Endothelial cell of umbilical vein (primary cell): ENCODE measurements at regions not wholly inside any gene's neighbourhood (a gene's known extent, or its start where the extent isn't known, plus 50 kb on each side); places are given as distances from the start of the nearest gene placed in this dataset.

Experiments used
- BruUV-seq: library from RNA; stranded (reverse); fragments of 400-500 nt; replicated peaks from 2 replicates; lab custom pipeline; 2021; lab: Mats Ljungman, UMichigan
- CTCF ChIA-PET: fragments of 300-600, 350-600 bp; sonication (Branson Sonifier 250); formaldehyde crosslinking; loops from one replicate; lab custom pipeline; 2021; ENCODE audit warnings: antibody characterized with exemption, inconsistent platforms; lab: Charles Lee
- POLR2A ChIA-PET: fragments of 300-600, 350-600 bp; sonication (Branson Sonifier 250); formaldehyde crosslinking; loops from one replicate; lab custom pipeline; 2021; ENCODE audit warnings: antibody characterized with exemption, inconsistent platforms; lab: Charles Lee
- DNase-seq: peaks from one replicate; pipeline ENCODE4 v3.0.0-alpha.2; 2011; ENCODE audit warnings: low read depth, low spot score
- FAIRE-seq: peaks from 2 replicates; lab custom pipeline; 2011; peaks lifted over from hg19 to GRCh38; lab: Jason Lieb, UNC
- H2AFZ ChIP-seq: 2 replicates; pipeline ENCODE4 v1.6.0; 2012; ENCODE audit warnings: low read depth, low read length, control low read depth, inconsistent platforms
- H3K27ac ChIP-seq: 2 replicates; pipeline ENCODE4 v1.5.1; 2011; ENCODE audit warnings: low read depth, mild to moderate bottlenecking, control low read depth, low read length, moderate library complexity; ENCODE audit not compliant: insufficient read depth
- H3K27me3 ChIP-seq, 2 experiments: 2 replicates each; pipeline versions ENCODE4 v1.6.0 to v1.6.1; 2011; ENCODE audit warnings: low read length in 2 of 2, mixed read lengths in 1 of 2; ENCODE audit not compliant: control insufficient read depth in 2 of 2, insufficient read depth in 2 of 2
- H3K36me3 ChIP-seq, 2 experiments: 2 replicates in 1 of 2; 3 replicates in 1 of 2; pipeline ENCODE4 v1.5.1; 2011; ENCODE audit warnings: low read length in 2 of 2, mild to moderate bottlenecking in 1 of 2, moderate library complexity in 1 of 2; ENCODE audit not compliant: control insufficient read depth in 2 of 2, insufficient read depth in 2 of 2; ENCODE audit errors: extremely low read depth in 1 of 2
- H3K4me1 ChIP-seq: 3 replicates; pipeline ENCODE4 v1.5.1; 2011; ENCODE audit warnings: mild to moderate bottlenecking, low read length; ENCODE audit not compliant: control insufficient read depth, insufficient read depth; ENCODE audit errors: extremely low read depth
- H3K4me2 ChIP-seq: 2 replicates; pipeline ENCODE4 v1.6.1; 2011; ENCODE audit warnings: low read length, control low read depth, mixed read lengths; ENCODE audit not compliant: insufficient read depth
- H3K4me3 ChIP-seq, 3 experiments: fragments of 200-600 bp in 1 of 3; sonication (generic), shearing (Covaris generic) in 1 of 3; replicated peaks in 1 of 3; 2 replicates each; pipeline ENCODE4 v1.5.1; 2011 to 2016; ENCODE audit warnings: control low read depth in 3 of 3, low read length in 3 of 3, mild to moderate bottlenecking in 2 of 3, inconsistent platforms in 1 of 3, low read depth in 1 of 3, moderate library complexity in 1 of 3; ENCODE audit not compliant: insufficient read depth in 1 of 3
- H3K79me2 ChIP-seq: 2 replicates; pipeline ENCODE4 v1.6.0; 2012; ENCODE audit warnings: low read length, inconsistent platforms; ENCODE audit not compliant: control insufficient read depth, insufficient read depth
- H3K9ac ChIP-seq: replicated peaks from 2 replicates; pipeline ENCODE3; 2011; ENCODE audit warnings: low read length, control low read depth; ENCODE audit not compliant: insufficient read depth; ENCODE audit errors: extremely low read depth
- H3K9me1 ChIP-seq: replicated peaks from 3 replicates; pipeline ENCODE4 v1.6.0; 2011; ENCODE audit warnings: mild to moderate bottlenecking, low read length; ENCODE audit not compliant: control insufficient read depth, insufficient read depth; ENCODE audit errors: extremely low read depth
- H3K9me3 ChIP-seq: replicated peaks from 2 replicates; pipeline ENCODE4 v1.5.1; 2012; ENCODE audit warnings: low read length, inconsistent platforms; ENCODE audit not compliant: control insufficient read depth, insufficient read depth
- H4K20me1 ChIP-seq: replicated peaks from 2 replicates; pipeline ENCODE3; 2011; ENCODE audit warnings: mild to moderate bottlenecking, low read length; ENCODE audit not compliant: control insufficient read depth, insufficient read depth; ENCODE audit errors: extremely low read depth
- CTCF ChIP-seq, 2 donors: IDR thresholded peaks; 1 replicate in 1 of 2; 2 replicates in 1 of 2; pipeline ENCODE4 v1.5.1; 2011; ENCODE audit warnings: low read length in 2 of 2, mild to moderate bottlenecking in 2 of 2, moderate library complexity in 2 of 2, control low read depth in 1 of 2, inconsistent platforms in 1 of 2, low read depth in 1 of 2; ENCODE audit not compliant: insufficient read depth in 1 of 2; ENCODE audit errors: extremely low read depth in 1 of 2
- EZH2 ChIP-seq: IDR thresholded peaks from 2 replicates; pipeline ENCODE4 v1.6.1; 2012; ENCODE audit warnings: borderline replicate concordance, low read depth, mild to moderate bottlenecking, moderate library complexity, low read length, inconsistent platforms; ENCODE audit not compliant: severe bottlenecking
- FOS ChIP-seq: IDR thresholded peaks from 2 replicates; pipeline ENCODE4 v1.6.1; 2011; ENCODE audit warnings: mild to moderate bottlenecking, low read length, moderate library complexity, borderline replicate concordance; ENCODE audit not compliant: insufficient read depth
- GATA2 ChIP-seq: IDR thresholded peaks from 2 replicates; pipeline ENCODE4 v1.7.0; 2011; ENCODE audit warnings: low read depth, mild to moderate bottlenecking, moderate library complexity, mixed read lengths, low read length; ENCODE audit not compliant: insufficient read length, insufficient read depth
- JUN ChIP-seq: IDR thresholded peaks from 2 replicates; pipeline ENCODE4 v1.6.1; 2011; ENCODE audit warnings: borderline replicate concordance, low read depth; ENCODE audit not compliant: insufficient read length, insufficient read depth
- MYC ChIP-seq: IDR thresholded peaks from one replicate; pipeline ENCODE4 v1.6.1; 2011; ENCODE audit warnings: mild to moderate bottlenecking, low read depth, low read length
- POLR2A ChIP-seq: IDR thresholded peaks from 2 replicates; pipeline ENCODE4 v1.6.1; 2012; ENCODE audit warnings: low read depth, mild to moderate bottlenecking, control low read depth, low read length
- POLR2AphosphoS5 ChIP-seq: IDR thresholded peaks from 2 replicates; pipeline ENCODE4 v1.6.1; 2012; ENCODE audit warnings: low read depth, mild to moderate bottlenecking, control low read depth, low read length, moderate library complexity; ENCODE audit not compliant: insufficient read depth
- dilution Hi-C: fragments of 300-500 bp; cut with MboI; formaldehyde crosslinking; loops from one replicate; pipeline ENCODE4 v1.15.0; 2019; ENCODE audit warnings: low sequenced_read_pairs; ENCODE audit not compliant: extremely low pct_ligation_motif_present
- intact Hi-C: fragments of 100-400 bp; cut with micrococcal nuclease; formaldehyde crosslinking; loops from one replicate; pipeline ENCODE4 v1.10.0; 2022
- TF ChIP-seq, protein P1 (sequence below): IDR thresholded peaks from 2 replicates; pipeline ENCODE4 v1.6.1; 2011; ENCODE audit not compliant: insufficient read depth, insufficient read length

GRCh38 chr5:7261049-7261448 is 134.9 kb upstream of the ADCY2 start:
- dilution Hi-C loops (no loop called here), intact Hi-C loops (no loop called here)
- Histone ChIP-seq H3K27ac (no peak overlapping the region), H3K79me2 (no peaks in the 10 kb centered on the region), H3K27me3 (no peaks in the 10 kb centered on the region), H3K36me3 (no peaks in the 10 kb centered on the region), H3K4me2 (no peak overlapping the region), H3K9me1 (no peaks in the 10 kb centered on the region), H4K20me1 (no peaks in the 10 kb centered on the region), H3K4me1 (no peaks in the 10 kb centered on the region), H2AFZ (no peak overlapping the region), H3K4me3 (no peak overlapping the region), H3K9ac (no peak overlapping the region), H3K9me3 (no peaks in the 10 kb centered on the region)
- TF ChIP-seq EZH2 (no peak), FOS (no peak), POLR2AphosphoS5 (no peak), MYC (no peak), POLR2A (no peak), GATA2 (no peak), JUN (no peak), CTCF (IDR thresholded peaks at IDR 0.05; ENCODE audit: extremely low read depth in 1 of 2, insufficient read depth in 1 of 2, low read depth in 1 of 2, low read length in 2 of 2) (no peak)
- TF ChIP-seq, protein P1, sequence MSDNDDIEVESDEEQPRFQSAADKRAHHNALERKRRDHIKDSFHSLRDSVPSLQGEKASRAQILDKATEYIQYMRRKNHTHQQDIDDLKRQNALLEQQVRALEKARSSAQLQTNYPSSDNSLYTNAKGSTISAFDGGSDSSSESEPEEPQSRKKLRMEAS, result no peak
- BruUV-seq, result no TSS peak
- POLR2A ChIA-PET, result no interaction called here
- FAIRE-seq (no peak), DNase-seq (no peak)
- CTCF ChIA-PET, result no interaction called here
